Stimulated activated CD4-positive, alpha-beta T cell treated with anti-CD3 and anti-CD28 coated beads, Interleukin-4, amount 100 ng/mL, for 1 hour (primary cell): ENCODE measurements at regions not wholly inside any gene's neighbourhood (a gene's known extent, or its start where the extent isn't known, plus 50 kb on each side); places are given as distances from the start of the nearest gene placed in this dataset.

Experiments used
- DNase-seq: peaks from one replicate; pipeline ENCODE4 v3.0.0-alpha.2; 2020

DNA sequence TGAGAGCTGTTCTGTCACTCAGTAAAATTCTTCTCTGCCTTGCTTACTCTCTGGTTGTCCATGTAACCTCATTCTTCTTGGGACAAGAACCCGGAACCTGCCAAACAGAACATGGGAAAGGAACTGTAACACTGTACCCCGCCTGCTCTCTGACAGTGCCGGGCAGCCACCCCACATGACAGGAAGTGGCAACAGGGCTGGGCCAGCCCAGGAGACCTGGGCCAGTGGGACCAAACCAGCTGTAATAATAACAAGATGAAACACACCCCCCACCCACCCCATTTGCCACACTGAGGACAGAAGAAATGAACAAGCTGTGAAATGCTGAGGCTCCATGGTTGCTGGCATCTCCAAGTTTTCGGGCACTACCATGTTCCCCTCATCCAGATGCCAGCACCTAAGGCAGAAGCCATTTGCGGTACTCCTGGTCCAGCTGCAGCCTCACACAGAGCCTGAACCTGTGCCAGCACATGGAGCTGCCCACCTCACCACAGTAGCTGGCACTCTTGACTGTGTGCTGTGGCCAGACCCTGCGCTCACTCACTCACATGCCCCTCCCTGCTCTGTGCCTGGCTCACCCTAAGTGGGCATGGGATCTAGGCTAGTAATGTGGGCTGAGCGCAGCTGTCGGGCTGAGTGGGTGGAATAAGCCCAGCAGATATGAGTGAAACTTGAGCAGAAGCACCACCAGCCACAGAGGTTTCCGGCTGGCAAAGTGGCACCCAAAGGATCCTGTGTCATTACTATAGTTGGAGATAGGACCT lies 126.2 kb upstream of the UGT8 start:
- no peak for DNase-seq

DNA sequence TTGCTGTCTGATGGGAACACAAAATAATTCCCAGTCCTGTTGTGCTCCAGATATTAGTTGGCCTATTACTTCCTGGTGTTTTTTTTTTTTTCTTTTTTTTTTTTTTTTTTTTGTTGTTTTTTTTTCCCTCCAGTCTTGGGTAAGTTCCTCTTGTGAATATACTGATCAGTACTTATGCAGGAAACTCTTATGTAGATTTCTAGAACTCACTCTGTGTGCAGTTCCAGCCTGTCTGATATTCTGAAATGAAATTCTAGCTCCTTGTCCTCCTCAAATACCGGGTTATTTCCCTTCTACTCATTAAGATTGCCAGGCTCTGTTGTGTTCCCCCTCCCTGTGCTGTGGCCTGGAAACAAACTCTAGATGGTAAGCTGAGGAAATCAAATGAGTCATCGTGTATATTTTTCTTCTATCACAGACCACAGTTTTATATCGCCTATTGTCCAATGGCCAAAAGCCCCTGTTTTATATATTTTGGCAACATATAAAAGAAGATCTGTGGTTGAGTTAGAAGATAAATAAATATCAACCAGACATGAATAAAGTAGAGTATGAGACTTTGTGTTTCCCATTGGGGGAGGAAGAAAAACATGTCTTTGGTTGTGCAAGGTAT lies 124.3 kb upstream of the UGT8 start:
- no peak for DNase-seq

GRCh38 chr4:114476310-114476709 lies 122.3 kb upstream of the UGT8 start:
- no peak for DNase-seq

DNA sequence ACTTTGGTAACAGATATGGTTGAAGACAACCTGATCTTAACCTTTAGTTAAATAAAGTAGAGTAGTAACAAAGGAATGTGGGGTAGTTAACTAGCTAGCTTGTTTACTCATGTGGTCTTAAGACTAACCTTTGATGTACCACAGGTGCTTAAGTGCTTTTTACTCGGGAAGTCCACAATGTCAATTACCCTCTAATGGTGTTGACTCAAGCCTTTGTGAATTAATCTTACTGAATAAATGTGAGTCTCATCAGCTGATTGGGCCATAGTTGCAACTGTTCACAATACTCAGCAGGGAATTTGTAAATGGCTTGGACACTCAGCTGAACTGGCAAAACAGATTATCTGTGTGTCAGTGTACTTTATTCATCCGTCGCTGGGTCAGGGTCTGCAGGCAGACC lies 119.0 kb upstream of the UGT8 start:
- DNase-seq: no peak

- DNase-seq: no peak
Observed at GRCh38 chr4:114481856-114482255, 116.8 kb upstream of the UGT8 start.

GRCh38 chr4:114487101-114487500 lies 111.5 kb upstream of the UGT8 start:
- DNase-seq: no peak

DNA sequence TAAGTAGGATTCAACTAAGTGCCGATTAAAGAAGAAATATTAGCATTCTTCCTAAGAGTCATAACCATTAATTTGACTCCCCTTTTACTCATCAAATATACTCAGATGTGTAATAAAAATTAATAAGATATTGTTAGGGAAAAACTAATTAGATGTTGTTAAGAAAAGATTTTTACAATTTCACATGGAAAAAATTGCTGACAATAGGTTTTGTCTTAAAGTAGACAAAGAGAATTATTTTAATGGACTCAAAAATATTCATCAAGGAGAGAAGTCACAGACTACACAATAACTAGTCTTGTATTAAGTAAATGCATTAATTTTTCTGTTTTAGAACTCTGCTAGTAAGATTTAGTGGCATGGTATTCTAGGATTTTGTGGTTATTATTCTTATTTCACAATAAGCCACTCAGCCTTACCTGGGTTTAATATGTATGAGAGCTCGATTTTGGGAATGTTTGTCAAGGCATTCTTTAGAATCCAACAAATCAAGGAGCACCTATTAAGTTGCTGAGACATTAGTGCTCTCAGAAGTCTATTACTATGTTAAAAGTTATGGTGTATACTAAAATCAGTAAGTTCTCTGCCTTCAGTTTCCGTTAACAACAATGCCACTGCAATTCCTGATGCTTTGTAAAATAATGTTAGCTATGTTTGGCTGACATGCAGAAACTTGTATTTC lies 110.2 kb upstream of the UGT8 start:
- DNase-seq: no peak

GRCh38 chr4:114494246-114494803 lies 104.3 kb upstream of the UGT8 start:
- no peak for DNase-seq

- no peak for DNase-seq
Observed at GRCh38 chr4:114495471-114495928, 103.1 kb upstream of the UGT8 start.

DNA sequence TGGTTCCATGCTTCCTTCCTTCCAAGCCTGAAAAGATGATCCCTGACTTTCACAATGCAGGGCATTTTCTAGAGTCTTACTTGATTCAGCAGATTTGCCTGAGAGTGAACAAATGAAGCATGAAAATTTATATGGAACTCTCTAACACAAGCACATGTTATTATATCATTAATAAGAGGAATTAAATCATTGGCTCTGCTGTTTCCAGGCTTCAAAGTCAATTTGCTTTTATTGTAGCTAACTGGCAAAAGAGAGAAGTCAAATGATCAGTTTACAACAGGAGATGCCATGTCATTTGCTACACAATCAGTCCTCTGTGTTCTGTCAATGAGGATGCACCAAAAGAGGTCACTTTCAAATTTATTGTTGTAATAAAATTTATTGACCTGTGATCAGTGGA lies 101.5 kb upstream of the UGT8 start:
- DNase-seq: no peak

DNA sequence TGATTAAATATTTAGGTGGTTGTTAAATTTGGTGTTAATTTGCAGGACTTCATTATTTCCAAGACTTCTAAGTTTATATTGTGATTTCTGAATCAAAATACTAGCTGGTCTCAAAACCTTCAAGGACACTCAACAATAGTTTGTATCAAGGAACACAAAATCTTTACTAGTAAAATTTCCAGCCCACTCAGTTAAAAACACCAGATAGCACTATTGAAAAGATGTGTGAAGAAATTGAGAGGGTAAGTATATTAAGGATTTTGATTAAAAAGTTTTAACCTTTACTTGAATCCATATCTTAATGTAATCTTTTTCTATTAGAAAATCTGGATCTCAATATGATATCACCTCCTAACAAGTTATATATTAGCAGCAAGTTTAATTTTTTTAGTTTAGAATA lies 89.3 kb upstream of the UGT8 start:
- DNase-seq: no peak

GRCh38 chr4:114512595-114513295 lies 85.9 kb upstream of the UGT8 start:
- no peak for DNase-seq

DNA sequence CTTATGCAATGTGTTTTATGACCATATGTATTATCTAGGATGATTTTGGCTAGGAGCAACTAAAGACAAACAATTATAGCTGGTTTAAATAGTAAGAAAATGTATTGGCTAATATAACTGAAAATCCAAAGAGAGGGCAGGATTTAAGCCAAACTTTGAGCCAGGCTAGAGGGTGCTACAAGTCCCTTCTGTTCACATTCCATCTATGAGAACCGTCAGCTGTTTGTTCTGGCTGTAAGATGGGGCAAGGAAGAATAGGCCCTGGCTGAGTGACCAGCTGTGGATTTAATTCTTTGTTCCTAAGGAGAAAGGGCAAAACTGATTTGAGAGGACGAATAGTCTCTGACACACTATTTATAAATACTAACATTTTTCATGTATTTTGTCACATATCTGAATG lies 79.2 kb upstream of the UGT8 start:
- no peak for DNase-seq

- DNase-seq: no peak
Observed at GRCh38 chr4:114527170-114527569, 71.4 kb upstream of the UGT8 start.

- DNase-seq: no peak
Observed at GRCh38 chr4:114527637-114528036, 71.0 kb upstream of the UGT8 start.

- no peak for DNase-seq
Observed at GRCh38 chr4:114535725-114536124, 62.9 kb upstream of the UGT8 start.

DNA sequence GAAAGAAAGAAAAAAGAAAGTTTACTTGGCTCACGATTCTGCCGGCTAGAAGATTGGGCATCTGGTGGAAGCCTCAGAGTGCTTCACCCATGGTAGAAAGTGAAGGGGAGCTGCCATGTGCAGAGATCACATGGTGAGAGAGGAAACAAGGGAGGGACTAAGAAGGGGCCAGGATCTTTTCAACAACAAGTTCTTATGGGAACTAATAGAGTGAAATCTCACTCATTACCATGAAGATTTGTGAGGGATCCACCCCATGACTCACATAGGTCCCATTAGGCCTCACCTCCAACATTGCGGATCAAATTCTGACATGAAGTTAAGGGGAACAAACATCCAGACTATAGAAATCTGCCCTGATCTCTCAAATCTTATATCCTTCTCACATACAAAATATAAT lies 61.3 kb upstream of the UGT8 start:
- DNase-seq: no peak

DNA sequence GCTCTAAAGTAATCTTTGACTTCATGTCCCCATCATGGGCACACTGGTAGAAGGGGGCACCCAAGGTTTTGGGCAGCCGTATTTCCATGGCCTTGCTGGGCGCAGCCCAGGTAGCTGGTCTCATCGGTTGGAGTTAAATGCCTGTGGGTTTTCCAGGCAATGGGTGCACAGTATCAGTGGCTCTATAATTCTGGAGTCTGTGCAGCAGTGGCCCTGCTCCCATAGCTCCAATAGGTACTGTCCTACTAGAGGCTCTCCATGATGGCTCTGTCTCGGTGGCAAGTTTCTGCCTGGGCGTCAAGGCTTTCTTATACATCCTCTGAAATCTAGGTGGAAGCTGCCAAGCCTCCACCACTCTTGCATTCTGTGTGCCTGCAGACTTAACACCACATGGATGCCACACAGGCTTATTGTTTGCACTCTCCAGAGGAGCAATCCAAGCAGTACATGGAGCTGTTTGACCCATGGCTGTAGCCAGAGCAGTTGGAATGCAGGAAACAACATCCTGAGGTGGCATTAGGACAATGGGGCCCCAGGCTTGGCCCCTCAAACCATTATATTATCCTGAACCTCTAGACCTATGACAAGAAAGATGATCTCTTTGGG lies 60.5 kb upstream of the UGT8 start:
- DNase-seq: no peak

DNA sequence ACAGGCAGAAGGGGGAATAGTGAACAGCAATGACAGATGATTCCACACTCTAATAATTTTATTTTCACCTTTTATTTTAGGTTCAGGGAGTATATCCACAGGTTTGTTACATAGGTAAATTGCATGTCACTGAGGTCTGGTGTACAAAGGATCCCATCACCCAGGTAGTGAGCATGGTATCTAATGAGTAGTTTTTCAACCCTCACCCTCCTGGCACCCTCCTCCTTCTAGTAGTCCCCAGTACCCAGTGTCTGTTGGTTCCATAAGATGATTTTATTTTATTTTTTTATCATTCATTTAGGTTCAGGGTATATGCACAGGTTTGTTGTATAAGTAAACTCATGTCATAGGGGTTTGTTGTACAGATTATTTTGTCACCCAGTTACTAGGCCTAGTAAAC lies 58.6 kb upstream of the UGT8 start:
- DNase-seq: no peak

GRCh38 chr4:114547340-114548134 lies 51.1 kb upstream of the UGT8 start:
- DNase-seq: no peak
